Stomach smooth muscle (tissue), 2 donors: ENCODE measurements at regions not wholly inside any gene's neighbourhood (a gene's known extent, or its start where the extent isn't known, plus 50 kb on each side); places are given as distances from the start of the nearest gene placed in this dataset.

Experiments used
- H3K27ac ChIP-seq: one replicate; pipeline ENCODE4 v1.7.0; 2013; ENCODE audit warnings: mild to moderate bottlenecking, low read length, inconsistent platforms
- H3K27me3 ChIP-seq, 2 donors: one replicate each; pipeline ENCODE4 v1.7.0; 2013; ENCODE audit warnings: low read length in 2 of 2; ENCODE audit not compliant: insufficient read depth in 2 of 2, control insufficient read depth in 1 of 2
- H3K36me3 ChIP-seq, 2 donors: one replicate each; pipeline ENCODE4 v1.7.0; 2013; ENCODE audit warnings: low read length in 2 of 2; ENCODE audit not compliant: control insufficient read depth in 2 of 2, insufficient read depth in 2 of 2
- H3K4me1 ChIP-seq: one replicate; pipeline ENCODE4 v1.7.0; 2013; ENCODE audit warnings: low read length; ENCODE audit not compliant: control insufficient read depth, insufficient read depth
- H3K4me3 ChIP-seq, 2 donors: one replicate each; pipeline ENCODE4 v1.7.0; 2013; ENCODE audit warnings: low read length in 2 of 2
- H3K9ac ChIP-seq, 2 donors: one replicate each; pipeline ENCODE4 v1.7.0; 2013; ENCODE audit warnings: low read length in 2 of 2, mild to moderate bottlenecking in 1 of 2
- H3K9me3 ChIP-seq, 2 donors: one replicate each; pipeline ENCODE4 v1.7.0; 2013; ENCODE audit warnings: low read length in 2 of 2; ENCODE audit not compliant: control insufficient read depth in 2 of 2
- donor health status: healthy.
- donor health status: Pancreatic carcinoma.

- Histone ChIP-seq H3K4me3 (no peak overlapping the region), H3K4me1 (no peaks in the 10 kb centered on the region), H3K9me3 (no peaks in the 10 kb centered on the region), H3K36me3 (no peaks in the 10 kb centered on the region), H3K9ac (no peak overlapping the region), H3K27me3 (no peaks in the 10 kb centered on the region), H3K27ac (no peak overlapping the region)
Observed at GRCh38 chr1:60739729-60740128, 342.6 kb upstream of the NFIA start.

GRCh38 chr1:60732977-60733401 is 349.4 kb upstream of the NFIA start:
- Histone ChIP-seq H3K27ac (no peak overlapping the region), H3K27me3 (no peaks in the 10 kb centered on the region), H3K9ac (no peak overlapping the region), H3K4me1 (no peaks in the 10 kb centered on the region), H3K9me3 (no peaks in the 10 kb centered on the region), H3K36me3 (no peaks in the 10 kb centered on the region), H3K4me3 (no peak overlapping the region)

- H3K27me3 ChIP-seq = no peaks in the 10 kb centered on the region
- no peak overlapping the region for H3K4me3 ChIP-seq
- H3K9ac ChIP-seq = no peak overlapping the region
- H3K27ac ChIP-seq = no peak overlapping the region
- no peaks in the 10 kb centered on the region for H3K4me1 ChIP-seq
- no peaks in the 10 kb centered on the region for H3K36me3 ChIP-seq
- no peaks in the 10 kb centered on the region for H3K9me3 ChIP-seq
Observed at GRCh38 chr1:60731321-60731720, 351.0 kb upstream of the NFIA start.

- Histone ChIP-seq H3K9ac (no peak overlapping the region), H3K36me3 (no peaks in the 10 kb centered on the region), H3K27me3 (no peaks in the 10 kb centered on the region), H3K27ac (no peak overlapping the region), H3K4me3 (no peak overlapping the region), H3K9me3 (no peaks in the 10 kb centered on the region), H3K4me1 (no peaks in the 10 kb centered on the region)
Observed at GRCh38 chr1:60727552-60727951, 354.8 kb upstream of the NFIA start.

GRCh38 chr1:60716472-60716871 is 365.9 kb upstream of the NFIA start:
- Histone ChIP-seq H3K27ac (no peak overlapping the region), H3K36me3 (no peaks in the 10 kb centered on the region), H3K4me1 (no peaks in the 10 kb centered on the region), H3K9ac (no peak overlapping the region), H3K27me3 (no peaks in the 10 kb centered on the region), H3K4me3 (no peak overlapping the region), H3K9me3 (no peaks in the 10 kb centered on the region)

- Histone ChIP-seq H3K9ac (no peak overlapping the region), H3K27ac (no peak overlapping the region), H3K4me3 (no peak overlapping the region), H3K4me1 (no peaks in the 10 kb centered on the region), H3K9me3 (no peaks in the 10 kb centered on the region), H3K27me3 (no peaks in the 10 kb centered on the region), H3K36me3 (no peaks in the 10 kb centered on the region)
Observed at GRCh38 chr1:60715970-60716369, 366.4 kb upstream of the NFIA start.

GRCh38 chr1:60709426-60709825 is 372.9 kb upstream of the NFIA start:
- Histone ChIP-seq H3K27ac (no peak overlapping the region), H3K9me3 (no peaks in the 10 kb centered on the region), H3K9ac (no peak overlapping the region), H3K36me3 (no peaks in the 10 kb centered on the region), H3K4me3 (no peak overlapping the region), H3K27me3 (no peaks in the 10 kb centered on the region), H3K4me1 (no peaks in the 10 kb centered on the region)

GRCh38 chr1:60705026-60705425 is 377.3 kb upstream of the NFIA start:
- Histone ChIP-seq H3K36me3 (no peaks in the 10 kb centered on the region), H3K9me3 (no peaks in the 10 kb centered on the region), H3K4me1 (no peaks in the 10 kb centered on the region), H3K27me3 (no peaks in the 10 kb centered on the region), H3K4me3 (no peak overlapping the region), H3K27ac (no peak overlapping the region), H3K9ac (no peak overlapping the region)

GRCh38 chr1:60703155-60703554 is 379.2 kb upstream of the NFIA start:
- Histone ChIP-seq H3K27ac (no peak overlapping the region), H3K9ac (no peak overlapping the region), H3K9me3 (no peaks in the 10 kb centered on the region), H3K4me1 (no peaks in the 10 kb centered on the region), H3K36me3 (no peaks in the 10 kb centered on the region), H3K4me3 (no peak overlapping the region), H3K27me3 (no peaks in the 10 kb centered on the region)

- Histone ChIP-seq H3K27me3 (no peaks in the 10 kb centered on the region), H3K9me3 (no peaks in the 10 kb centered on the region), H3K9ac (no peak overlapping the region), H3K4me1 (no peaks in the 10 kb centered on the region), H3K4me3 (no peak overlapping the region), H3K27ac (no peak overlapping the region), H3K36me3 (no peaks in the 10 kb centered on the region)
Observed at GRCh38 chr1:60699325-60699724, 383.0 kb upstream of the NFIA start.

- H3K4me3 ChIP-seq = no peak overlapping the region
- H3K9ac ChIP-seq = no peak overlapping the region
- no peaks in the 10 kb centered on the region for H3K9me3 ChIP-seq
- no peaks in the 10 kb centered on the region for H3K36me3 ChIP-seq
- H3K27me3 ChIP-seq = no peaks in the 10 kb centered on the region
- H3K27ac ChIP-seq = no peak overlapping the region
- H3K4me1 ChIP-seq = no peaks in the 10 kb centered on the region
Observed at GRCh38 chr1:60697204-60697994, 385.0 kb upstream of the NFIA start.
